Stomach (tissue), 8 donors: ENCODE measurements at regions not wholly inside any gene's neighbourhood (a gene's known extent, or its start where the extent isn't known, plus 50 kb on each side); places are given as distances from the start of the nearest gene placed in this dataset.
A peak's percentile ranks its signal among the peaks of the same experiment; 100 is the strongest.

Experiments
- DNase-seq, 2 donors: peaks; one replicate each; pipeline versions ENCODE4 v3.0.0 to v3.0.0-alpha.2; 2013 to 2019
- H3K27ac ChIP-seq, 5 donors: fragments of 200-600 bp in 4 of 5; sonication (generic) in 4 of 5; one replicate each; pipeline ENCODE4 v1.5.1; 2013 to 2019; ENCODE audit warnings: mild to moderate bottlenecking in 1 of 5, moderate library complexity in 1 of 5
- H3K27me3 ChIP-seq, 3 donors: fragments of 200-600 bp; sonication (generic); one replicate each; pipeline ENCODE4 v1.5.1; 2017 to 2019; ENCODE audit warnings: mixed run types in 1 of 3
- H3K36me3 ChIP-seq, 4 donors: fragments of 200-600 bp; sonication (generic); 1 replicate in 3 of 4; 2 replicates in 1 of 4; pipeline ENCODE4 v1.5.1; 2016 to 2019
- H3K4me1 ChIP-seq, 4 donors: fragments of 200-600 bp; sonication (generic); one replicate each; pipeline ENCODE4 v1.5.1; 2016 to 2019
- H3K4me3 ChIP-seq, 4 donors: fragments of 200-600 bp; sonication (generic) in 3 of 4; one replicate each; pipeline ENCODE4 v1.5.1; 2016 to 2019; ENCODE audit warnings: mild to moderate bottlenecking in 1 of 4
- H3K9me3 ChIP-seq, 4 donors: fragments of 200-600 bp; sonication (generic); one replicate each; pipeline ENCODE4 v1.5.1; 2016 to 2019
- CTCF ChIP-seq, 7 experiments: fragments of 450-650 bp in 4 of 7; fragments of 200-600 bp in 3 of 7; sonication (generic) in 3 of 7; IDR thresholded peaks; one replicate each; pipeline ENCODE4 v1.5.1; 2016 to 2019; ENCODE audit warnings: antibody characterized with exemption in 7 of 7, control low read depth in 2 of 7, mild to moderate bottlenecking in 1 of 7
- EP300 ChIP-seq: sonication (generic); formaldehyde crosslinking; IDR thresholded peaks from one replicate; pipeline ENCODE4 v1.6.1; 2017; ENCODE audit warnings: antibody characterized with exemption
- POLR2A ChIP-seq, 4 donors: fragments of 450-650 bp; IDR thresholded peaks; one replicate each; pipeline ENCODE4 v1.6.1; 2016; ENCODE audit warnings: antibody characterized with exemption in 4 of 4, control low read depth in 2 of 4, mild to moderate bottlenecking in 1 of 4, moderate library complexity in 1 of 4
- POLR2AphosphoS5 ChIP-seq, 3 donors: sonication (generic); formaldehyde crosslinking; IDR thresholded peaks; one replicate each; pipeline ENCODE4 v1.6.1; 2016; ENCODE audit warnings: antibody characterized with exemption in 3 of 3
- WGBS, 5 donors: extraction: QIAGEN DNeasy Blood & Tissue Kit in 3 of 5; methylation state at CpG; one replicate each; pipeline versions ENCODE4 v1.1.5 to v1.1.7; 2013 to 2018; 5-methylcytosine and 5-hydroxymethylcytosine counted together
- intact Hi-C: fragments of 100-400 bp; cut with DNase I; formaldehyde crosslinking; loops from one replicate; pipeline ENCODE4 v1.15.1; 2023; ENCODE audit warnings: low total_unique reads
- donor health status: healthy with polysubstance abuse.
- donor health status: Bipolar disorder and iron deficiency.
- donor health status: healthy.

GRCh38 chr20:55354720-55355119 lies 650.6 kb downstream of the CBLN4 start:
- Histone ChIP-seq H3K9me3 (peaks cover 0 to 2% (median 0%) of the 10 kb centered on the region in 4 donors), H3K4me1 (no peaks in the 10 kb centered on the region), H3K36me3 (no peaks in the 10 kb centered on the region), H3K27ac (no peak overlapping the region), H3K4me3 (no peak overlapping the region), H3K27me3 (no peaks in the 10 kb centered on the region)
- 10 to 30% (median 18%) methylated on average over 3 of the region's 3 CpGs for WGBS, 5 donors
- peak in 1 of 2 donors; percentile 8 for DNase-seq
- TF ChIP-seq EP300 (no peak), POLR2AphosphoS5 (IDR thresholded peaks at IDR 0.05) (no peak), POLR2A (IDR thresholded peaks at IDR 0.05) (no peak), CTCF (IDR thresholded peaks at IDR 0.05) (no peak)
- intact Hi-C loops: no loop called here

GRCh38 chr20:55353206-55353605 lies 652.1 kb downstream of the CBLN4 start:
- H3K9me3 ChIP-seq: peaks cover 0 to 2% (median 0%) of the 10 kb centered on the region in 4 donors
- 82 to 94% (median 86%) methylated on average over 1 of the region's 1 CpG for WGBS, 5 donors
- intact Hi-C loops: no loop called here
- H3K4me1 ChIP-seq: no peaks in the 10 kb centered on the region
- H3K4me3 ChIP-seq: no peak overlapping the region
- H3K36me3 ChIP-seq: no peaks in the 10 kb centered on the region
- no peak overlapping the region for H3K27ac ChIP-seq
- H3K27me3 ChIP-seq: no peaks in the 10 kb centered on the region
- DNase-seq: peak in 1 of 2 donors; percentile 1
- TF ChIP-seq POLR2A (IDR thresholded peaks at IDR 0.05) (no peak), POLR2AphosphoS5 (IDR thresholded peaks at IDR 0.05) (no peak), CTCF (IDR thresholded peaks at IDR 0.05) (no peak), EP300 (no peak)

- DNase-seq: no peak
- H3K9me3 ChIP-seq: peaks cover 0 to 2% (median 0%) of the 10 kb centered on the region in 4 donors
- no peaks in the 10 kb centered on the region for H3K36me3 ChIP-seq
- TF ChIP-seq EP300 (no peak), POLR2A (IDR thresholded peaks at IDR 0.05) (no peak), CTCF (IDR thresholded peaks at IDR 0.05) (no peak), POLR2AphosphoS5 (IDR thresholded peaks at IDR 0.05) (no peak)
- intact Hi-C loops: no loop called here
- no peak overlapping the region for H3K27ac ChIP-seq
- H3K27me3 ChIP-seq: no peaks in the 10 kb centered on the region
- H3K4me3 ChIP-seq: no peak overlapping the region
- WGBS, 5 donors: 22 to 50% (median 40%) methylated on average over 5 of the region's 5 CpGs
- no peaks in the 10 kb centered on the region for H3K4me1 ChIP-seq
These were observed 657.1 kb downstream of the CBLN4 start for GRCh38 chr20:55348223-55348622.

GRCh38 chr20:55342822-55343221 lies 662.5 kb downstream of the CBLN4 start:
- Histone ChIP-seq H3K4me3 (no peak overlapping the region), H3K27ac (no peak overlapping the region), H3K9me3 (no peaks in the 10 kb centered on the region), H3K27me3 (no peaks in the 10 kb centered on the region), H3K36me3 (no peaks in the 10 kb centered on the region), H3K4me1 (no peaks in the 10 kb centered on the region)
- DNase-seq: no peak
- intact Hi-C loops: no loop called here
- WGBS, 5 donors: 87 to 92% (median 92%) methylated on average over 3 of the region's 3 CpGs
- TF ChIP-seq POLR2A (IDR thresholded peaks at IDR 0.05) (no peak), POLR2AphosphoS5 (IDR thresholded peaks at IDR 0.05) (no peak), CTCF (IDR thresholded peaks at IDR 0.05) (no peak), EP300 (no peak)
